GM18505 (cell line): ENCODE measurements at regions not wholly inside any gene's neighbourhood (a gene's known extent, or its start where the extent isn't known, plus 50 kb on each side); places are given as distances from the start of the nearest gene placed in this dataset.

Source experiments
- ATAC-seq: cut with Tn5 transposase; IDR thresholded peaks from one replicate; pipeline ENCODE4 v1.9.1; 2021; ENCODE audit not compliant: unreplicated experiment
- POLR2A ChIP-seq: IDR thresholded peaks from 4 replicates; pipeline ENCODE4 v1.6.1; 2011; ENCODE audit warnings: borderline replicate concordance; ENCODE audit not compliant: insufficient read depth, insufficient read length; ENCODE audit errors: extremely low read depth

DNA sequence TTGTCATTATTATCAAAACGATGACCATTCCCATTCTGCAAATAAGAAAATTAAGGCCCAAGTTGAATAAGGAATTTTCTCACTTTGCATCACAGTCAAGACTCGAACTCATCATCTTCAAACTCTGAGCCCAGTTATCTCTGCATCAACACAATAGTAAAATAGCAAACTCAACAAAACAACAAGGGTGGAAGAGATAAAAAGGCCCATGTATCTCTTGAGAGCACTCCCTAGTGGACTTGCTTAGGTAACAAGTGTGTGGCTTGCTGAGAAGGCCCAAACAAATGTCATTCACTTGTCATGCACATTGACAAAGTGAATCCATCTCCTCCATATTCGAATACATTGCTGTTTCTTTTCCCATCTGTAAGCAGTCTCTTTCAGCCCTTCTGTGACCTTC lies 412.0 kb upstream of the MAF start:
- TF ChIP-seq POLR2A, result no peak
- no peak for ATAC-seq

GRCh38 chr16:80009971-80010659 lies 409.6 kb upstream of the MAF start:
- ATAC-seq, result no peak
- TF ChIP-seq POLR2A, result no peak

DNA sequence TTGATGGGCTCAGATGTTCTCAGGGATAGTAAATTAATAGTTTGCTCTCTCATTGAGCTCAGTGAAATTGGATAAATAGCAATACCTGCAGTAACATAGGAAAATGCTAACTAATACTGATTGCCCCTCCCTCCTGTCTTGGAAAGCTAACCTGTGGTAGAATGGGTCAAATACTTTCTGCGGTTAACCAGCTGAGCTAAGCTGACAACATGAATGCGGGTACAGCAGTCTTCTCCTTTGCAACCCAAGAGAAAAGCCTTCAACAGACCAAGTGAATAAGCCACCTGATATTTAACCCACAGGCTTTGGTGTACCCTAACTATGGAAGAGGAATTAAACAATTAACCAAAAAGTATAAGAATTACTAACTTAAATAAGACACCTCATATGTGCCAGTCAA lies 408.3 kb upstream of the MAF start:
- no peak for ATAC-seq
- no peak for TF ChIP-seq POLR2A

DNA sequence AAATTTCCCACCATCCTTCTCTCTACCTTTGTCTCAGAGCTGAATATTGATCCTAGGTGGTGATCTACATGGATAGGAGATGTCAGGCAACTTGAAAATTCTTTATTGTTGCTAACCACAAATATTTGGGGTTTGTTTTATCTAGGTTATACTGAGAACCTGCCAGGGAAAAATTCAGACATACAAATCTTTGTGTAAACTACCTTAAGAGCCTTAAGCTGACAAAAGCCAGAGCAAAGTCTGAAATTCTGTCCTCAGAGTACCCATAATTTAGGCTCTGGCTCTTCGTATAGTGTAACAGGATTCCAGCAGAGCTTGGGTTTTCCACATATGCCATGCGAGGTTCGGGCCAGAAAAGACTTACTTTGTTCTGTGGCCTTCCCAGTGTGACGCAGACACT lies 406.7 kb upstream of the MAF start:
- TF ChIP-seq POLR2A, result no peak
- ATAC-seq, result no peak

DNA sequence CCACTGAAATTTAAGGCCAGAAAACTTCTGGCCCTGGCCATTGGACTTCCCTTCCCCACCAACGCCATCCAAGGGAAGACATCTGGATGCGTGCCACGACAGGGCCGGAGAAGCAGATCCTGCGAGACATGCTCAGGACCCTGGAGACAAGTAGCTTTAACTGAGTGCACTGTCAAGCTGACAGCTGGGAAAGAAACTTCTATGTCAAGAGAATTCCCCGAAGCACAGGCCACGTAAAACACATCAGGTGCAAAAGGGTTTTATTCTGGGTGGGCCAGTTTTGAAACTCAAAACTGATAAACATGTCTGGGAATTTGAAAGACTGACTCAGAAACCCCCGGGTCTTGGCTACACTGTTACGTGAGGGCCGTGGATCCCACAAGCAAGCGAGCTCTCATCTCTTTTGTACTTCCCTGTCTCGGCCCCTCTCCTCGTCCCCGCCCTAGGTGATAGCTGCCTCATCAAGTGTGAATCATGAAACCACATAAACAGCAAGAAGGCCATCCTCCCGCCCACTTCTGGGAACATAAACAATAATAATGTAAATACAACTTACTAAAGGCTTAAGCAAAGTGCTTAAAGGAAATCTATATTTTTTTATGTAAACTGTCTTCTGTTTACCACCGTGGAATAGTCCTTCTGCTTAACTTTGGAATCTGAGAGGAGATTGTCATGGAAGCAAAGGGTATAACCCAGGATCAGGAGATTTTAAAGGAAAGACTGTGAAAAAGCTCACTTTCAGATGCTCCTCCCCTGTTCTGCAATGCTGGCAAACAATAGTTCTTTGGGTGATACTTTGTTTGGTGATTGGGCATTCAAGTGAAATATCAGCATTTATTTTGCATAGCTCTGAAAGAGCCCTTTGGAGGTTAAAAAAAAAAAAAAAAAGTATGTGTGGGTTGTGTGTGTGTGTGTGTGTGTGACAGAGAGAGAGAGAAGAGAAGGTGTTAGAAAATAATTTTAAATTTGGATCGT lies 406.0 kb upstream of the MAF start:
- no peak for ATAC-seq
- TF ChIP-seq POLR2A, result no peak

- ATAC-seq, result no peak
- TF ChIP-seq POLR2A, result no peak
These were observed 403.6 kb upstream of the MAF start for GRCh38 chr16:80004113-80004512.

GRCh38 chr16:80002261-80002660 lies 401.7 kb upstream of the MAF start:
- TF ChIP-seq POLR2A, result no peak
- ATAC-seq, result no peak

DNA sequence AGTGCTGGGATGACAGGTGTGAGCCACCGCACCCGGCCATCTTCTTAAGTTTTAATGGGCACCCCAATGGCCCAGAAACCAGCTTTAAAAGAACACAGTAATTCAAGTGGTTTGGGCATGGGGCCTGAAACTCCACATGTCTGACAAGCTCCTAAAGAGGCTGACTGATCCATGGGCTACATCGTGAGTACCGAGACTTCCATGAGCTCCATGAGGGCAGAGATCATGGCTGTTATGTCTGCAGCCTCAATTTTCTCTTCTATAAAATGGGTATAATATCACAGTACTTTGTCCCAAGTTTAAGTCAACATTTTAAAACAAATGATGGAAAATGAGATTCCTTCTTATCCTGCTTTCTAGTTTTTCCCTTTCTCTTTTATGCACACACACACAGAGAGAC lies 397.6 kb upstream of the MAF start:
- ATAC-seq, result no peak
- no peak for TF ChIP-seq POLR2A

- ATAC-seq, result no peak
These were observed 396.7 kb upstream of the MAF start for GRCh38 chr16:79997257-79997656.

DNA sequence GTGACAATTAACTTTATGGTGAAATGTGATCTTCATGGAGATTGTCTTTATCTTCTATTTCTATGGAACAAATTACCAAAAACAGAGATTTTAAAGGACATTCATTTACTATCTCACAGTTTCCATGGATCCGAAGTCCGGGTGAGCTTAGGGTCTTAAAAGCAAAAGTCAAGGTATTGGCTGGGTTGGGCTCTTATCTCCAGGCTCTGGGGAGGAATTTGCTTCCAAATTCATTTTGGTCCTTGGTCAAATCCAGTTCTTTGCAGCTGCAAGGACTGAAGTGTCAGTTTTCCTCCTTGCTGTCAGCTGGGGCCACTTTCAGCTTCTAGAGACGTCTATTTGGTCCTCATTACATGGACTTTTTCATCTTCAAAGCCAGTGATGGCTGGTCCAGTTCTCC lies 395.8 kb upstream of the MAF start:
- ATAC-seq, result no peak
- TF ChIP-seq POLR2A, result no peak

More at GRCh38 chr16:79997257-79997656, 396.7 kb upstream of the MAF start:
- no peak for TF ChIP-seq POLR2A

DNA sequence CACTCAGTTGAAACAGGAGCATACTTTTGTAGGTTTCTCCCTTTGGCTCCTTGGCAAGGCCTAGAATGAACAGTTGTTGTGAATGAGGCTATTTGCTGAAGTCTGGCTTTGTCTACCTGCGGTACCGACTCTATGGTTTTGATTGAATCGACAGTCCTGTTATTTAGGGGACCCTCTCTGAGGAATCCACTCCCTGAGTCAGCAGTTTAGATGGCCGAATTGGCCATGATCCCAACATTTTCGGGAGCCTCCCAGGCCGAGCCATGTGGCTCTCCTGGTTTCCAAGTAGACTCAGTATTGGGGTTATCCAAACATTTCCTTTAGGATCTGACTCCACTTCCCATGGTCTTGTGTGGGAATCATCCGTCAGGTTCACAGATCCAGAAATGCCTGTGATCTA lies 394.8 kb upstream of the MAF start:
- ATAC-seq, result no peak
- TF ChIP-seq POLR2A, result no peak

DNA sequence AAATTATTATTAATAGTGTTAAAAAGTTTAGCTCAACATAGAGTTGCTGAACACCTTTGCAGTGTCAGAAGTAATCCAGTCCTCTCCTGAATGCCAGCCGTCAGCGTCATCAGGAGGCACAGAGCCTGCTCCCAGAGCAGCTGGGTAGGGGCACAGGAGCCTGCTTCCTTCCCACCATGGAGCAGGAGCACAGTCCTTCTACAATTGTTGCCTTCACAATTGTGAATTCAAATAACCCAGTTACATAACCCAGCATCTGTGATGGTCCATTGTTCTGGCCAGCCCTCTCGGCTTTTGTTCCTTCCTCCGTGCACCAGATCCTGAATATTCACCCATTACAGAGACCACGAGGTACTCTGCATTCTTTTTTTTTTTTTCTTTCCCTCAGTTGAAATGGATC lies 393.9 kb upstream of the MAF start:
- ATAC-seq, result no peak
- TF ChIP-seq POLR2A, result no peak

DNA sequence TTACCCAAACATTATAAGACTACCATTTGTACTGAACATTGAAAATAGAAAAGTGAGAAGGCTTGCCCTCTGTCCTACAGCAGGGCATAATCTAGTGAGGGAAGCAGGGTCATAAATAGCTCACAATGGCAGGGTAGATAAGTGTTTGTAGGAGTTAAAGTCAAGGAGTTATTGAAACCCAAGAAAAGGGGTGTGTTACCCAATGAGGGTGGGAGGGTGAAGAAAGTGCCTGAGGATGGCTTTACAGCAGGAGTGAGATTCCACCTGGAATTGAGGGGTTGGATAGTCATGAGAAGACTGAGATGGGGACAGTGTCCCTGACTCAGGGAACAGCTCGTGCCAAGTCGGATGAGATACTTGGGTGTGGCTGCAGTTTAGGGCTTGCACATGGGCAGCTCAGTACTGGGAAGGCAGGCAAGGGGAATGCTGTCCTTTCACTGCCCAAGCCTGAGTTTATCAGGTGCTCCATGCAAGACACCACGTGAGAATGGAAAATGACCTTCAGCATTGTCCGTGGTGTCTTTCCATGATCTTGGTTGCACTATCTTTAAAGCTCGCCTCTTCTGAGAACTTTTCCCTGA lies 393.2 kb upstream of the MAF start:
- no peak for ATAC-seq
- no peak for TF ChIP-seq POLR2A
